GM23338 (cell line): ENCODE measurements at regions not wholly inside any gene's neighbourhood (a gene's known extent, or its start where the extent isn't known, plus 50 kb on each side); places are given as distances from the start of the nearest gene placed in this dataset.

Experiments used
- ATAC-seq: fragments of 200-7000 bp; cut with Tn5 transposase; 3 replicates; pipeline ENCODE4 v1.9.1; 2020
- DNase-seq: peaks from one replicate; pipeline ENCODE4 v3.0.0-alpha.2; 2015; ENCODE audit warnings: low spot score
- H2AFZ ChIP-seq: fragments of 200-600 bp; sonication (generic); 2 replicates; pipeline ENCODE4 v1.8.0; 2016; ENCODE audit warnings: antibody characterized with exemption, mild to moderate bottlenecking, moderate library complexity
- H3F3A ChIP-seq: fragments of 200-600 bp; sonication (generic); replicated peaks from 2 replicates; pipeline ENCODE4 v1.8.0; 2017; ENCODE audit warnings: antibody characterized with exemption, mixed run types, low read depth
- H3K27ac ChIP-seq: fragments of 200-600 bp; sonication (generic); 2 replicates; pipeline ENCODE4 v1.6.1; 2016; ENCODE audit warnings: low read depth
- H3K27me3 ChIP-seq: fragments of 200-600 bp; sonication (generic); 2 replicates; pipeline ENCODE4 v1.8.0; 2016; ENCODE audit warnings: mild to moderate bottlenecking, mixed run types, moderate library complexity; ENCODE audit not compliant: insufficient read depth
- H3K36me3 ChIP-seq: fragments of 200-600 bp; sonication (generic); 2 replicates; pipeline ENCODE4 v1.8.0; 2016; ENCODE audit warnings: mild to moderate bottlenecking; ENCODE audit not compliant: insufficient read depth
- H3K4me1 ChIP-seq: fragments of 200-600 bp; sonication (generic); 2 replicates; pipeline ENCODE4 v1.8.0; 2016; ENCODE audit warnings: mild to moderate bottlenecking, moderate library complexity; ENCODE audit not compliant: insufficient read depth
- H3K4me2 ChIP-seq: fragments of 200-600 bp; sonication (generic); 2 replicates; pipeline ENCODE4 v1.7.1; 2017; ENCODE audit warnings: mixed run types
- H3K4me3 ChIP-seq: fragments of 200-600 bp; sonication (generic); 2 replicates; pipeline ENCODE4 v1.6.1; 2016; ENCODE audit warnings: mixed run types
- H3K79me2 ChIP-seq: fragments of 200-600 bp; sonication (generic); replicated peaks from 2 replicates; pipeline ENCODE4 v1.8.0; 2017; ENCODE audit warnings: mild to moderate bottlenecking; ENCODE audit not compliant: insufficient read depth
- H3K9me2 ChIP-seq: fragments of 200-600 bp; sonication (generic); 2 replicates; pipeline ENCODE4 v1.8.0; 2017; ENCODE audit not compliant: insufficient read depth
- H4K20me1 ChIP-seq: fragments of 200-600 bp; sonication (generic); replicated peaks from 2 replicates; pipeline ENCODE4 v1.8.0; 2017; ENCODE audit warnings: mild to moderate bottlenecking; ENCODE audit not compliant: insufficient read depth
- H3K27ac Mint-ChIP-seq: 2 replicates; pipeline ENCODE4 v1.8.0; 2020; ENCODE audit warnings: inconsistent platforms, mild to moderate bottlenecking, moderate library complexity, mixed read lengths
- H3K27me3 Mint-ChIP-seq: 3 replicates; pipeline ENCODE4 v1.8.0; 2022; ENCODE audit warnings: low read depth, mild to moderate bottlenecking, moderate library complexity, mixed read lengths, inconsistent platforms; ENCODE audit not compliant: insufficient read depth, poor library complexity
- H3K36me3 Mint-ChIP-seq: 3 replicates; pipeline ENCODE4 v1.8.0; 2021; ENCODE audit warnings: low read depth, mild to moderate bottlenecking, inconsistent platforms, moderate library complexity, mixed read lengths
- H3K4me1 Mint-ChIP-seq: 3 replicates; pipeline ENCODE4 v1.8.0; 2020; ENCODE audit warnings: mild to moderate bottlenecking, inconsistent platforms, mixed read lengths
- H3K4me3 Mint-ChIP-seq: 3 replicates; pipeline ENCODE4 v1.8.0; 2021; ENCODE audit warnings: moderate library complexity, mild to moderate bottlenecking, inconsistent platforms, mixed read lengths
- H3K9me3 Mint-ChIP-seq: 3 replicates; pipeline ENCODE4 v1.8.0; 2020; ENCODE audit warnings: moderate library complexity, mild to moderate bottlenecking, inconsistent platforms, mixed read lengths
- CREB1 ChIP-seq: fragments of 250-450 bp; sonication (Bioruptor Pico); IDR thresholded peaks from 2 replicates; pipeline ENCODE4 v1.5.0; 2020; ENCODE audit warnings: low read depth, mild to moderate bottlenecking, moderate library complexity
- CTCF ChIP-seq, 2 experiments: fragments of 200-600 bp in 1 of 2; sonication (generic) in 1 of 2; conservative IDR thresholded peaks; 2 replicates each; pipeline versions ENCODE4 v1.5.1 to v1.6.1; 2016 to 2017; ENCODE audit warnings: antibody characterized with exemption in 2 of 2, low read depth in 2 of 2, mild to moderate bottlenecking in 2 of 2, moderate library complexity in 1 of 2
- EZH2 ChIP-seq: fragments of 200-600 bp; sonication (generic); IDR thresholded peaks from one replicate; pipeline ENCODE4 v1.8.0; 2017; ENCODE audit warnings: antibody characterized with exemption, mild to moderate bottlenecking, low read depth; ENCODE audit not compliant: unreplicated experiment
- EZH2phosphoT487 ChIP-seq: fragments of 200-600 bp; sonication (generic); IDR thresholded peaks from one replicate; pipeline ENCODE4 v1.8.1; 2018; ENCODE audit warnings: antibody characterized with exemption; ENCODE audit not compliant: unreplicated experiment
- JUNB ChIP-seq: IDR thresholded peaks from one replicate; pipeline ENCODE4 v1.6.1; 2016; ENCODE audit warnings: antibody characterized with exemption; ENCODE audit not compliant: unreplicated experiment
- NANOG ChIP-seq: IDR thresholded peaks from 2 replicates; pipeline ENCODE4 v1.6.1; 2016; ENCODE audit warnings: antibody characterized with exemption, borderline replicate concordance
- POLR2AphosphoS5 ChIP-seq: IDR thresholded peaks from 2 replicates; pipeline ENCODE4 v1.6.1; 2016; ENCODE audit warnings: antibody characterized with exemption, low read depth
- REST ChIP-seq: IDR thresholded peaks from one replicate; pipeline ENCODE4 v1.6.1; 2018; ENCODE audit warnings: antibody characterized with exemption; ENCODE audit not compliant: unreplicated experiment
- STAT1 ChIP-seq: IDR thresholded peaks from one replicate; pipeline ENCODE4 v1.6.1; 2016; ENCODE audit warnings: antibody characterized with exemption; ENCODE audit not compliant: unreplicated experiment
- ZNF114 ChIP-seq: fragments of 250-450 bp; sonication (Bioruptor Pico); IDR thresholded peaks from 2 replicates; pipeline ENCODE4 v1.5.0; 2020; ENCODE audit warnings: mild to moderate bottlenecking, moderate library complexity
- ZNF331 ChIP-seq: fragments of 250-450 bp; sonication (Bioruptor Pico); IDR thresholded peaks from 2 replicates; pipeline ENCODE4 v1.5.0; 2020; ENCODE audit warnings: low read depth, mild to moderate bottlenecking, moderate library complexity

- H2AFZ ChIP-seq, result peak overlapping the region; percentile 96; the same call in 1 of the 2 replicates
- H3K4me1 ChIP-seq, result no peaks in the 10 kb centered on the region
- no peaks in the 10 kb centered on the region for H3K79me2 ChIP-seq
- TF ChIP-seq REST, result no peak
- TF ChIP-seq EZH2, result no peak
- TF ChIP-seq STAT1, result no peak
- TF ChIP-seq EZH2phosphoT487, result no peak
- no peak for TF ChIP-seq POLR2AphosphoS5
- no peak for TF ChIP-seq NANOG
- no peak for TF ChIP-seq JUNB
- TF ChIP-seq ZNF114 (CRISPR knock-in tag), result no peak
- no peak for TF ChIP-seq CTCF (conservative IDR thresholded peaks at IDR 0.05; ENCODE audit: low read depth in 2 of 2)
- no peaks in the 10 kb centered on the region for H3K36me3 Mint-ChIP-seq
- DNase-seq (no peak), ATAC-seq (no peak)
- no peaks in the 10 kb centered on the region for H3K27me3 ChIP-seq
- H3K4me3 Mint-ChIP-seq, result no peak overlapping the region
- peaks cover 10% of the 10 kb centered on the region; the same call in 1 of the 3 replicates for H3K4me1 Mint-ChIP-seq
- no peaks in the 10 kb centered on the region for H3K9me3 Mint-ChIP-seq
- no peak overlapping the region for H3K27ac ChIP-seq
- H3K4me2 ChIP-seq, result no peak overlapping the region
- no peaks in the 10 kb centered on the region for H3K27me3 Mint-ChIP-seq
- H3K27ac Mint-ChIP-seq, result no peak overlapping the region; the same call in 1 of the 2 replicates
- no peak overlapping the region for H3K4me3 ChIP-seq
- H4K20me1 ChIP-seq, result no peaks in the 10 kb centered on the region
- no peaks in the 10 kb centered on the region for H3F3A ChIP-seq
- H3K36me3 ChIP-seq, result no peaks in the 10 kb centered on the region
- H3K9me2 ChIP-seq, result no peaks in the 10 kb centered on the region
Measured at GRCh38 chr19:28736528-28736927, 476.4 kb downstream of the UQCRFS1 start.

- Mint-ChIP-seq H3K9me3 (no peaks in the 10 kb centered on the region), H3K4me3 (no peak overlapping the region), H3K4me1 (peaks cover under 1% of the 10 kb centered on the region; the same call in 1 of the 3 replicates), H3K27ac (no peak overlapping the region), H3K27me3 (peaks cover 3% of the 10 kb centered on the region), H3K36me3 (no peaks in the 10 kb centered on the region)
- Histone ChIP-seq H3K4me1 (0 out of 2 replicates have a peak, but pooled peaks cover under 1% of the 10 kb centered on the region), H3K4me2 (no peak overlapping the region), H3K9me2 (no peaks in the 10 kb centered on the region), H2AFZ (no peak overlapping the region), H4K20me1 (no peaks in the 10 kb centered on the region), H3K4me3 (no peak overlapping the region), H3K27ac (no peak overlapping the region), H3K79me2 (no peaks in the 10 kb centered on the region), H3K36me3 (no peaks in the 10 kb centered on the region), H3K27me3 (peaks cover 8% of the 10 kb centered on the region; the same call in 1 of the 2 replicates), H3F3A (no peaks in the 10 kb centered on the region)
- DNase-seq, result no peak
- no peak for ATAC-seq
- TF ChIP-seq ZNF114 (CRISPR knock-in tag) (no peak), ZNF331 (CRISPR knock-in tag) (no peak), STAT1 (no peak), NANOG (no peak), JUNB (no peak), CREB1 (CRISPR knock-in tag) (no peak), POLR2AphosphoS5 (no peak), CTCF (conservative IDR thresholded peaks at IDR 0.05; ENCODE audit: low read depth in 2 of 2) (peak in 1 of 2 experiments; percentile 27; a peak in 2 of 4 replicates)
Measured at GRCh38 chr19:28731577-28731976, 481.4 kb downstream of the UQCRFS1 start.
